GM12874 (cell line): ENCODE measurements at regions not wholly inside any gene's neighbourhood (a gene's known extent, or its start where the extent isn't known, plus 50 kb on each side); places are given as distances from the start of the nearest gene placed in this dataset.

Source experiments
- CTCF ChIP-seq: IDR thresholded peaks from 2 replicates; pipeline ENCODE4 v1.5.1; 2011; ENCODE audit warnings: low read depth, mild to moderate bottlenecking, control low read depth, low read length, moderate library complexity; ENCODE audit not compliant: insufficient read depth

- TF ChIP-seq CTCF: no peak
Observed at GRCh38 chr14:101061411-101062064, 158.0 kb upstream of the RTL1 start.

GRCh38 chr14:101062065-101062450, 158.5 kb upstream of the RTL1 start:
- no peak for TF ChIP-seq CTCF

- no peak for TF ChIP-seq CTCF
Observed at GRCh38 chr14:101062601-101063000, 159.1 kb upstream of the RTL1 start.

- no peak for TF ChIP-seq CTCF
Observed at GRCh38 chr14:101063121-101063520, 159.6 kb upstream of the RTL1 start.

- TF ChIP-seq CTCF: no peak
Observed at GRCh38 chr14:101064121-101064661, 160.7 kb upstream of the RTL1 start.

- TF ChIP-seq CTCF: no peak
Observed at GRCh38 chr14:101064718-101065117, 161.2 kb upstream of the RTL1 start.

GRCh38 chr14:101065246-101065645, 161.7 kb upstream of the RTL1 start:
- TF ChIP-seq CTCF: no peak
